ENCODE measurements at regions not wholly inside any gene's neighbourhood (a gene's known extent, or its start where the extent isn't known, plus 50 kb on each side); places are given as distances from the start of the nearest gene placed in this dataset.

DNA sequence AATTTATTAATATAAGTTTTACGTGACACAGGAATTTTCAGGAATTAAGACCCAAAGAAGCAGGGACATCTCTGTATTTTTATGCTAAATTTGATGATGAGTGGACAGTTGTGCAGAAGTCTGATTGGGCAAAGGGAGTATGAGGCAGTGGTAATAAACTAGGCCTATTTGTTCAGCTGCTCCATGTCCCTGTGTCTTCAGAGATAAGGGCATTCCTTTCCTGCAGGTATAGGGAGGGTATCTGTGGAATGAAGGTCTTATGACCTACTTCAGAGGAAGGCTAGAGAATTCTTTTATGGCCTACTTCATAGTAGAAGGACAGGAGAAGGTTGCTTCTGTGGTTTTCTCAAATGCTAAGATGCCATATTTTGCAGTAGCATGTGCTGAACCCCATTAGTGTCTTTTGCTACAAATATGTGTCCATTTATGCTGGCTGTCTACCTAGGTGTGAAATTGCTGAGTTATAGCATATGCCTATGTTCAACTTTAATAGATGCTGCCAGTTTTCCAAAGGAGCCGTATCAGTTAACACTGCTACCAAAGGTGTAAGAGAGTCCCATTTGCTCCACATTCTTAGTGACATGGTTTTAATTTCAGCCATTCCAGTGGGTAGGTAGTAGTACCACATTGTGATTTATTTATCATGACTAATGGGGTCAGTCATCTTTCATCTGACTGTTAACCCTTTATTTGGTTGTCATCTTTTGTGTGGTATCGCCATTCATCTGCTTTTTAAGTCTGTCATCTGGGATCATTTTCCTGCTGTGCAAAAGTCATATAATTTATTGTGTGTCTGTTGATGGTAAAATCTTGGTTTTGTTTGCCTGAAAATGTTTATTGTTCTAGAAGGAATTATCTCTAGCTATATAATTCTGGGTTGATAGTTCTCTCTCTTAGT, 410.7 kb upstream of the RGS6 start:
- FAIRE-seq (no peak), DNase-seq (peak in 1 of 6 donors; percentile 19), ATAC-seq (peak; percentile 68 to 95 (median 78))
- H3K36me3 ChIP-seq: no peaks in the 10 kb centered on the region
- TF ChIP-seq, protein P1, sequence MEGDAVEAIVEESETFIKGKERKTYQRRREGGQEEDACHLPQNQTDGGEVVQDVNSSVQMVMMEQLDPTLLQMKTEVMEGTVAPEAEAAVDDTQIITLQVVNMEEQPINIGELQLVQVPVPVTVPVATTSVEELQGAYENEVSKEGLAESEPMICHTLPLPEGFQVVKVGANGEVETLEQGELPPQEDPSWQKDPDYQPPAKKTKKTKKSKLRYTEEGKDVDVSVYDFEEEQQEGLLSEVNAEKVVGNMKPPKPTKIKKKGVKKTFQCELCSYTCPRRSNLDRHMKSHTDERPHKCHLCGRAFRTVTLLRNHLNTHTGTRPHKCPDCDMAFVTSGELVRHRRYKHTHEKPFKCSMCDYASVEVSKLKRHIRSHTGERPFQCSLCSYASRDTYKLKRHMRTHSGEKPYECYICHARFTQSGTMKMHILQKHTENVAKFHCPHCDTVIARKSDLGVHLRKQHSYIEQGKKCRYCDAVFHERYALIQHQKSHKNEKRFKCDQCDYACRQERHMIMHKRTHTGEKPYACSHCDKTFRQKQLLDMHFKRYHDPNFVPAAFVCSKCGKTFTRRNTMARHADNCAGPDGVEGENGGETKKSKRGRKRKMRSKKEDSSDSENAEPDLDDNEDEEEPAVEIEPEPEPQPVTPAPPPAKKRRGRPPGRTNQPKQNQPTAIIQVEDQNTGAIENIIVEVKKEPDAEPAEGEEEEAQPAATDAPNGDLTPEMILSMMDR (IDR thresholded peaks at IDR 0.05): no peak
- no peaks in the 10 kb centered on the region for H3K27me3 ChIP-seq
- peaks cover 0 to 9% (median 0%) of the 10 kb centered on the region in 3 donors for H3K4me1 ChIP-seq
- 76 to 82% methylated on average over 3 of the region's 3 CpGs for WGBS, 2 donors
- H3K27ac ChIP-seq: peak overlapping the region in 1 of 4 donors; percentile 10
- intact Hi-C loops (cut with DNase I): no loop called here
- H3K4me3 ChIP-seq: no peak overlapping the region
- H3K9me3 ChIP-seq: no peaks in the 10 kb centered on the region

- TF ChIP-seq, protein P1 (IDR thresholded peaks at IDR 0.05): no peak
- Histone ChIP-seq H3K9me3 (no peaks in the 10 kb centered on the region), H3K27me3 (no peaks in the 10 kb centered on the region), H3K4me3 (no peak overlapping the region), H3K4me1 (peaks cover 0 to 9% (median 0%) of the 10 kb centered on the region in 3 donors), H3K27ac (no peak overlapping the region), H3K36me3 (no peaks in the 10 kb centered on the region)
- DNase-seq (no peak), ATAC-seq (no peak), FAIRE-seq (no peak)
- intact Hi-C loops (cut with DNase I): no loop called here
- 82 to 93% methylated on average over 2 of the region's 2 CpGs for WGBS, 2 donors
Measured at GRCh38 chr14:71523630-71524319, 408.5 kb upstream of the RGS6 start.

DNA sequence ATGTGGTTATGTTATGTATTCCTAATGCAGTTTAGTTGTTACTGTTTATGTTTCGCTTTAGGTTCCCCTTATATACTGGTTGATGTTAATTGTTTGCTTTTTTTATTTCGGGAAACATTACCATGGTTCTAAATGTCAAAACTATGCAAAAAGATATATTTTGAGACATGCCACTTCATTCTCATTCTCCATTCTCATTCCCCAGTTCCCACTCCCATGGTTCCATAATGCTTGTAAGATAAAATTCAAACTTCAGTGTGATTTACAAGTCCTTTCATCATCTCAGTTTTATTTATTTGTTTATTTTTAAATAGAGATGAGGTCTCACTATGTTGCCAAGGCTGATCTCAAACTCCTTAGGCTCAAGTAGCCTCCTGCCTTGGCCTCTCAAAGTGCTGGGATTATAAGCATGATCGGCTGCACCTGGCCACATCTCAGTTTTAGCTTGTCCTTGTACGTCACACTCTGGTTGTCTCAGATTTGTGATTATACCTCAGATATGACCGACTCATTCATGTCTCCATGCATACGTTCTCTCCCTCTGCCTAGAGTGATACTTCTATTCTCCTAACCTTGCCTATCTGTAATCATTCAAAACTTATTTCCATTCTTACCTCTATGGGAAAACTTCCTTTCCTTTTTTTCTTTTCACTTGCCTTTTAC, 407.8 kb upstream of the RGS6 start:
- intact Hi-C loops (cut with DNase I): no loop called here

GRCh38 chr14:71525663-71526221, 406.5 kb upstream of the RGS6 start:
- FAIRE-seq (no peak), DNase-seq (no peak), ATAC-seq (no peak)
- no peaks in the 10 kb centered on the region for H3K36me3 ChIP-seq
- H3K9me3 ChIP-seq: no peaks in the 10 kb centered on the region
- TF ChIP-seq, protein P1 (IDR thresholded peaks at IDR 0.05): no peak
- no peak overlapping the region for H3K27ac ChIP-seq
- 68 to 69% methylated on average over 5 of the region's 5 CpGs for WGBS, 2 donors
- H3K4me3 ChIP-seq: no peak overlapping the region
- H3K27me3 ChIP-seq: no peaks in the 10 kb centered on the region
- intact Hi-C loops (cut with DNase I): no loop called here
- H3K4me1 ChIP-seq: peaks cover 0 to 9% (median 0%) of the 10 kb centered on the region in 3 donors

More for the DNA sequence above, 407.8 kb upstream of the RGS6 start:
- peaks cover 0 to 9% (median 0%) of the 10 kb centered on the region in 3 donors for H3K4me1 ChIP-seq
- H3K27me3 ChIP-seq: no peaks in the 10 kb centered on the region
- FAIRE-seq (no peak), DNase-seq (no peak), ATAC-seq (no peak)
- no peaks in the 10 kb centered on the region for H3K9me3 ChIP-seq
- no peak overlapping the region for H3K4me3 ChIP-seq
- WGBS, 2 donors: 90 to 95% methylated on average over 6 of the region's 6 CpGs
- no peaks in the 10 kb centered on the region for H3K36me3 ChIP-seq
- TF ChIP-seq, protein P1 (IDR thresholded peaks at IDR 0.05): no peak
- H3K27ac ChIP-seq: no peak overlapping the region
